Activated CD4-positive, alpha-beta T cell treated with anti-CD3 and anti-CD28 coated beads, Interleukin-10, Interleukin-2, amounts not matched to agents 100 ng/mL and 50 ng/mL, durations not matched to agents 16 hours and 8 hours (primary cell): ENCODE measurements at regions not wholly inside any gene's neighbourhood (a gene's known extent, or its start where the extent isn't known, plus 50 kb on each side); places are given as distances from the start of the nearest gene placed in this dataset.
"Not testable (repeated sequence)": the region's sequence is repeated elsewhere in the genome, so short reads cannot be mapped to it uniquely, and the experiment has no call there.

Experiments
- DNase-seq: peaks from one replicate; pipeline ENCODE4 v3.0.0-alpha.2; 2020

GRCh38 chr20:5492937-5493336 is 117.9 kb downstream of the GPCPD1 start:
- DNase-seq, result no peak

DNA sequence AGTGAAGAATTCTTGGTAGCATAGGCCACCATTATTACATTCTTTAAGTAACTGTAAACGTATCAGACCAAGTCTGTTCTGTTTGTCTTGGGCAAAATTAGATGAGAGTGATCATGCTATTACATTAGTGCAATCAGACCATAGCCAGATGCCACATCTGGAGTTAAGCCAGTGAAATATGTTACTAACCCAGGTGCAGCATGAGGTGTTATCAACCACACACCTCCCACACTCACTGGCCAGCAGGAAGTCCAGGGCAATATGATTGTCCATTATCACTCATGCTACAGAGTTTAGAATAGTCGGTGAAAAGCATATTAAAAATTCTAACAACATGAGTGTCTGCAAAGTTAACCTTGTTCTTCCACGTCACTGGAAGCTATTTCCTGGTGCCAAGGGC is 119.4 kb downstream of the GPCPD1 start:
- no peak for DNase-seq

- no peak for DNase-seq
Measured at GRCh38 chr20:5489601-5490000, 121.2 kb downstream of the GPCPD1 start.

GRCh38 chr20:5488823-5489222 is 122.0 kb downstream of the GPCPD1 start:
- DNase-seq, result no peak

GRCh38 chr20:5486377-5487054 is 124.3 kb downstream of the GPCPD1 start:
- no peak for DNase-seq

DNA sequence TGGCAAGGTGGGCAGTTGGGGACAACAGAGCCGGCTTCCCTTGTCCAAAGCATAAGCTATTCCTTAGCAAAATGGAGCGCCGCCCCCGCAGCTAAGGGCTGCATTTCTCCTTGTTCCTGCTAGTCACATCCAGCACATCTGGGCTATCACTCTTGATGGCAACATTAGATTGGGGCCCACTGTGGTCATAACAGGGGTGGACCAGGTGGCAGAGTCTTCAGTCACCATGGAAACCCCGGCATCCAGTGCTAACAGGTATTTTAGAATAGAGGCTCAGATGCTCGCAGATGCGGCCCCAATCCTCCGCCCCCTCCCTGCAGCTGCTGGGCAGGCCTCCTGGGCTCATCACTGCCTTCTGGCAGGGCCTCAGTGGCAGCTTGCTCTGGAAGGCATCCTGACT is 125.9 kb downstream of the GPCPD1 start:
- no peak for DNase-seq

GRCh38 chr20:5484346-5484745 is 126.5 kb downstream of the GPCPD1 start:
- DNase-seq, result no peak

DNA sequence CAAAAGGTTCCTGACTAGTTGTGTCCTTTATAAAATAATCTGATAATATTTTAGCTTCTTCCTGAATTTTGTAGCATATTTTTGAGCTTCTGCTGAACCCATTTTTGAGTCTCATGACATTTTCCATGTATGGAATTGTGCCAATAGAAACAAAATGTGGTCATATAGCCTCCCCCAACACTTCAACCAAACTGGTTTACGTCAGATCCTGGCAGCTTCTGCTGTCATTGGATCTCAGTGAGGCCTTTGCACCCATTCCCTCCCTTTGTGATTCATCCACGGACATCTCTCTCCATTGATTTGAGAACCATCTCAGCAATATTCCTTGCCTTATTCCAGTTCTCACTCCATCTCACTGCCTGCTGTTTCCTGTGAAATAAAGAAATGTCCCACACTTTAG is 128.0 kb downstream of the GPCPD1 start:
- no peak for DNase-seq

DNA sequence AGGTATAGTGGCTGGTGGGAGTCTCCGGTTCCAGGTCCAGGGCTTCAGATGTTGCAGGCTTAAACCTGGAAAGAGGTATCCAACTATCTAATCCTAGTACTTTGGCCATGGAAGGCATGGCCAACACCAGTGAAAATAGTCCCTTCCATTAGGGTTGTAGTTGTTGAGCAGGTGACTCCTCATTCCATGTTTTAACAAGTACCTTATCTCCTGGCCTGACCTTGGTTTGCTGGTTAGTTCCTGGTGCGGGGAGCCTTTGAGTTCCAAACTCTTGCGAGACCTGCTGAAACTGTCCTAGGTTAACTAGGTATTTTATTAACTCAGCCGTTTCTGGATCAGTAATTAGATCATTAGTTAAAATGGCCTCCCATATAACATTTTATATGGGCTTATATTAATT is 128.9 kb downstream of the GPCPD1 start:
- DNase-seq, result no peak

- DNase-seq, result no peak
Measured at GRCh38 chr20:5480824-5481600, 129.8 kb downstream of the GPCPD1 start.

DNA sequence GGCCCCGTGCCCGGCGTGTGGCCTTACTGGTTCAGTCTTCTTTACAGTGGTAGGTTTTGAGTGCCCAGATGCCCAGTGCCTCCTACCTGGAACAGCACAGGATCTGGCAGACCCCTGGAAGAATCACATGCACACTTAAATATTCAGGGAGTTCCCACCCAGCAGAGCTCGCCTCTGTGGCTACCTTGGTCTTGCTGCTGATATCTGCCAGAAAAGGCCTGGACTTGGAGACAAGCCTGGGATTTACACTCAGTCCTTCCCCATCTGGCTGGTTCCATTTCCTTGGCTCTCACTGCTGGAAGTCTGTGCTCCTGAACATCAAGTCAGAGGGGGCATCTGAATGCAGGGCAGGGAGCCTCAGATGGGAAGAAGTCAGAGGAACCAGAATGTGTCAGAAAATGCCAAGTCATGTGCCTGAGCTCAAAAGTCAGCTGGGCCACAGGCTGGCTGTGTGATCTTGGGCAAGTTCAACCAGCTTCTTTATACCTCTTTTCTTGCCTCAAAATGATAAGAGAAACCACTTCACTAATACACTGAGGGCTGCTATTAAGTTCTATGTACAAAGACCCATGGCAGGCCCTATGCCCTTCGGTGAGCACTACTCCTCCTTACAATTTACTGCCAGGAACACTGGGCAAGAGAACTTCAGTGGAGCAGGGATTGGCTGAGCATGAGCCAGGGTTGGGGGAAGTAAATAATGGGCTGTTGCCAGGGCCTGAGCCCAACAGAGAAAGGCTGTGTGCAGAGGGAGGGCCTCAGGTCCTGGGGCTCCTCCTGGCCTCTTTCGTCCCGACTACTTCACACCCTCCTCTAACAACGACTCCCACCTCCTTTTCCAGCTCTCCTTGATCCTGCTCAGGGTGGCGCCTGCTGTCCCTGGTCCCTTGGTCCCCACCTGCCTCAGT is 135.9 kb downstream of the GPCPD1 start:
- no peak for DNase-seq

- not testable (repeated sequence) for DNase-seq
Measured at GRCh38 chr20:5471866-5472265, 138.9 kb downstream of the GPCPD1 start.

GRCh38 chr20:5471368-5471767 is 139.4 kb downstream of the GPCPD1 start:
- DNase-seq, result no peak

- no peak for DNase-seq
Measured at GRCh38 chr20:5470943-5471342, 139.9 kb downstream of the GPCPD1 start.

GRCh38 chr20:5470458-5470857 is 140.3 kb downstream of the GPCPD1 start:
- DNase-seq, result no peak

- DNase-seq, result no peak
Measured at GRCh38 chr20:5469111-5469510, 141.7 kb downstream of the GPCPD1 start.

GRCh38 chr20:5467086-5467485 is 143.7 kb downstream of the GPCPD1 start:
- DNase-seq, result no peak

DNA sequence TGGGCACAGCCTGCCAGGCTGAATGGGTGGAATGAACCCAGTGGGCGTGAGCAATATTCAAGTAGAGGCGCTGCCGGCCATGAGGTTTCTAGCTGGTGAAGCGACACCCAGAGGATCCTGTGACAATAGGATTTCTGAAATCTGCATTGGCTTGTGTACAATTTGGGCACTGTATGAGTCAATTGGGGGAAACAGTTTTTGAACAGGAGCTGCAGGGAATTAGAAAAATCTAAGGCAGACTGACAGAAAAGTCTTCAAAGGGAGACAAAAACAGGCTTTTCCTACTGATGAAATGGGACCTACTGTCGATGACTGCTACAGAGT is 145.2 kb downstream of the GPCPD1 start:
- DNase-seq, result no peak

GRCh38 chr20:5464901-5465603 is 145.8 kb downstream of the GPCPD1 start:
- no peak for DNase-seq

DNA sequence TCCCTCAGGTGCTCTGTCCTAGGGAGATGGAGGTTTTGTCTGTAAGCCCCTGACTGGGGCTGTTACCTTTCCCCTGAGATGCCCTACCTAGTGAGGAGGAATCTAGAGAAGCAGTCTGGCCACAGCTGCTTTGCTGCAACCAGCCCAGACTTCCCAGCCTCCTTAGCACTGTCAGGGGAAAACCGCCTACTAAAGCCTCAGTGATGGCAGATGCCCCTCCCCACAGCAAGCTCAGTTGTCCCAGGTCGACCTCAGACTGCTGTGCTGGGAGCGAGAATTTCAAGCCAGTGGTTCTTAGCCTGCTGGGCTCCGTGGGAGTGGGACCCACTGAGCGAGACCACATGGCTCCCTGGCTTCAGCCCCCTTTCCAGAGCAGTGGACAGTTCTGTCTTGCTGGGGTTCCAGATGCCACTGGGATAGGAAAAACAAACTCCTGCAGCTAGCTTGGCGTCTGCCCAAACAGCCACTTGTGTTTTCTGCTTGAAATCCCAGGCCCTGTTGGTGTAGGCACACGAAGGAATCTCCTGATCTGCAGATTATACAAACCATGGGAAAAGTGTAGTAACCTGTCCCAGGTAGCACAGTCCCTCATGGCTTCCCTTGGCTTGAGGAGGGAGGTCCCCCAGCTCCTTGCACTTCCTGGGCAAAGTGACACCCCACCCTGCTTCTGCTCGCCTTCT is 146.4 kb upstream of the PROKR2 start:
- no peak for DNase-seq

GRCh38 chr20:5453745-5454144 is 137.0 kb upstream of the PROKR2 start:
- not testable (repeated sequence) for DNase-seq

DNA sequence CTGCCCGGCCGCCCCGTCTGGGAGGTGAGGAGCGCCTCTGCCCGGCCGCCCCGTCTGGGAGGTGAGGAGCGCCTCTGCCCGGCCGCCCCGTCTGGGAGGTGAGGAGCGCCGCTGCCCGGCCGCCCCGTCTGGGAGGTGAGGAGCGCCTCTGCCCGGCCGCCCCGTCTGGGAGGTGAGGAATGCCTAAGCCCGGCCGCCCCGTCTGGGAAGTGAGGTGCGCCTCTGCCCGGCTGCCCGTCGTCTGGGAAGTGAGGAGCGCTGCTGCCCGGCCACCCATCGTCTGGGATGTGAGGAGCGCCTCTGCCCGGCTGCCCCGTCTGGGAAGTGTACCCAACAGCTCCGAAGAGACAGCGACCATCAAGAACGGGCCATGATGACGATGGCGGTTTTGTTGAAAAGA is 136.6 kb upstream of the PROKR2 start:
- DNase-seq, result not testable (repeated sequence)
